Esophagus squamous epithelium (tissue), 4 donors: ENCODE measurements at regions not wholly inside any gene's neighbourhood (a gene's known extent, or its start where the extent isn't known, plus 50 kb on each side); places are given as distances from the start of the nearest gene placed in this dataset.

Experiments
- CTCF ChIP-seq, 6 experiments: fragments of 450-650 bp in 4 of 6; fragments of 200-600 bp in 2 of 6; sonication (generic) in 2 of 6; IDR thresholded peaks; one replicate each; pipeline ENCODE4 v1.5.1; 2016 to 2019; ENCODE audit warnings: antibody characterized with exemption in 6 of 6, mild to moderate bottlenecking in 4 of 6, moderate library complexity in 4 of 6
- POLR2A ChIP-seq, 4 donors: fragments of 450-650 bp; IDR thresholded peaks; one replicate each; pipeline ENCODE4 v1.6.1; 2017; ENCODE audit warnings: antibody characterized with exemption in 4 of 4, mild to moderate bottlenecking in 4 of 4, moderate library complexity in 3 of 4

GRCh38 chr10:78533776-78534175, 500.1 kb downstream of the RPS24 start:
- TF ChIP-seq CTCF (IDR thresholded peaks at IDR 0.05) (no peak), POLR2A (IDR thresholded peaks at IDR 0.05) (no peak)
